ENCODE measurements at regions not wholly inside any gene's neighbourhood (a gene's known extent, or its start where the extent isn't known, plus 50 kb on each side); places are given as distances from the start of the nearest gene placed in this dataset.
"Not testable (repeated sequence)": the region's sequence is repeated elsewhere in the genome, so short reads cannot be mapped to it uniquely, and the experiment has no call there.

DNA sequence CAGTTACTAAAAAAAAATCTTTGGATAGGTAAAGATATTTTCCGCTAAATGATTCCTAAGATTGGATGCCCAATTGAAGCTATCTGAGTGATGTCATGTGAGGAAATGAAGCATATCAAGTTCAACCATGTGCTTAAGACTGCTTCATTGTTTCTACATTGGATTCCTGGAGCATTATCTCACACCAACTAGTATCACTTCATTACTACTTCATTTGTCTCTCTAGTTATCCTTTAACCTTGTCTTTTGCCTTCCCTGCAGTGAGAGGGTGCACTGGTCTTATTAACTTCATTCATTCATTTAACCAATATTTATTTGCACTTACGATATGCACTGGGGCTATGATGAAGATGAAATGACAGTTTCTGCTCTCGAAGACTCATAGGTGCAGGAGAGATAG lies 198.1 kb downstream of the SLC38A4 start:
- DNase-seq (ENCODE audit: low spot score): peak; percentile 90
- FAIRE-seq: peak; percentile 96

GRCh38 chr12:46619474-46619873 lies 206.3 kb downstream of the SLC38A4 start:
- not testable (repeated sequence) for DNase-seq (ENCODE audit: low spot score); FAIRE-seq

DNA sequence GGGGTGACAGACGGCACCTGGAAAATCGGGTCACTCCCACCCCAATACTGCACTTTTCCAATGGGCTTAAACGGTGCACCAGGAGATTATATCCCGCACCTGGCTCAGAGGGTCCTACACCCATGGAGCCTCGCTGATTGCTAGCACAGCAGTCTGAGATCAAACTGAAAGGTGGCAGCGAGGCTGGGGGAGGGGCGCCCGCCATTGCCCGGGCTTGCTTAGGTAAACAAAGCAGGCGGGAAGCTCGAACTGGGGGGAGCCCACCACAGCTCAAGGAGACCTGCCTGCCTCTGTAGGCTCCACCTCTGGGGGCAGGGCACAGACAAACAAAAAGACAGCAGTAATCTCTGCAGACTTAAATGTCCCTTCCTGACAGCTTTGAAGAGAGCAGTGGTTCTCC lies 208.1 kb downstream of the SLC38A4 start:
- FAIRE-seq; DNase-seq (ENCODE audit: low spot score): not testable (repeated sequence)

DNA sequence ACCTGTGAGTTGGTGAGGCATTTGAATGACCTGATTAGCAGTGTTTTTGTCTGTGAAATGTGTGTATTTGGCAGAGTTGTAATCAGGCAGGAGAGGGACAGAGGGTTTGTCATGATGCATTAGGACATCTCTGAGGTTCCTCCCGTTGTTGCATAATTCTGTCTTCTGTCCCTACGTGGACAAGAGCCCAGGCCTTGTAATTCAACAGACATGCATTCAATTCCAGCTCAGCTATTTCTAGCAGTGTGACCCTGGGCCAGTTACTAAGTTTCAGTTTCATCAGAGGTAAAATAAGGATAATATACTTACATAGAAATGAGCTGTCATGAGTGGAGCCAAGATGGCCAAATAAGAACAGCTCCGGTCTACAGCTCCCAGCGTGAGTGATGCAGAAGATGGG lies 208.6 kb downstream of the SLC38A4 start:
- FAIRE-seq: no peak
- no peak for DNase-seq (ENCODE audit: low spot score)

DNA sequence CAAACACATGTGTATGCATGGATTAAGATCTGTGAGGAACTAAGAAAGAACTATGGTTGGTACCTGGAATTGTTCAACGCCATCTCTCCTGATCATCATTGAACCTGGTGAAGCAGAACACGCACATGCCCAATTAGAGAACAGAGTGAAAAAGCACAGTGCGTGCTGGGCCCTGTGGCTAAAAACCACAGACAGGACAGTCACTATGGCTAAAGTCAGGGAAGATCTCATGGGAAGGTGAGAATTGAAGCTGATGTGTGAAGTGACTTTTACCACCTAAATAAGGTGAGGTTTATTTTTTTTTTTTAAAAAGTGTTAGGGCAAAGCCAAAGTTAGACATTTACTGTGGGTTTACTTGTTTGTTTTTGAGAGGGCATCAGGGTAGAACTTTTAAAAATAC lies 215.0 kb downstream of the SLC38A4 start:
- no peak for DNase-seq (ENCODE audit: low spot score)

GRCh38 chr12:46609674-46610073 lies 216.1 kb downstream of the SLC38A4 start:
- DNase-seq (ENCODE audit: low spot score): no peak
- FAIRE-seq: no peak

More for the DNA sequence above, 215.0 kb downstream of the SLC38A4 start:
- FAIRE-seq: no peak

GRCh38 chr12:46609273-46609623 lies 216.5 kb downstream of the SLC38A4 start:
- DNase-seq (ENCODE audit: low spot score) (no peak), FAIRE-seq (no peak)

- no peak for DNase-seq (ENCODE audit: low spot score)
- FAIRE-seq: no peak
Observed at GRCh38 chr12:46608431-46609272, 217.1 kb downstream of the SLC38A4 start.

DNA sequence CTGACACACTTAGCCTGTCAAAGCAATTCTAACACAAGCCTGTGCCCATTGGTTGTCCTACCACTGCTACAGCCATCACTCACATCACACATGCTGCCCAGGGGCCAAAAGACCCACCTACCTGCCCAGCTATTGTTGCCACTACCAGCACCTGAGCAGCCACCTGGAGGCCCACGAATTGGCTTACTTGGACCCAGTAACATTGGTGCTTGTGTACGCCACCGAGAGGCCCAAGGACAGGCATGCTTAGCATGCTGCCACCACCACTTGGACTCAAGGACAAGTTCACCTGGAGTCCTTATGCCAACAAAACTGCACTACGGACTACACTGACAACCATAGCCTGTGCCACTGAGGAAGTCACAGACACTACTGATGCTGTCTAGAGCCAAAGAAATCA lies 221.1 kb downstream of the SLC38A4 start:
- FAIRE-seq (no peak), DNase-seq (ENCODE audit: low spot score) (no peak)

DNA sequence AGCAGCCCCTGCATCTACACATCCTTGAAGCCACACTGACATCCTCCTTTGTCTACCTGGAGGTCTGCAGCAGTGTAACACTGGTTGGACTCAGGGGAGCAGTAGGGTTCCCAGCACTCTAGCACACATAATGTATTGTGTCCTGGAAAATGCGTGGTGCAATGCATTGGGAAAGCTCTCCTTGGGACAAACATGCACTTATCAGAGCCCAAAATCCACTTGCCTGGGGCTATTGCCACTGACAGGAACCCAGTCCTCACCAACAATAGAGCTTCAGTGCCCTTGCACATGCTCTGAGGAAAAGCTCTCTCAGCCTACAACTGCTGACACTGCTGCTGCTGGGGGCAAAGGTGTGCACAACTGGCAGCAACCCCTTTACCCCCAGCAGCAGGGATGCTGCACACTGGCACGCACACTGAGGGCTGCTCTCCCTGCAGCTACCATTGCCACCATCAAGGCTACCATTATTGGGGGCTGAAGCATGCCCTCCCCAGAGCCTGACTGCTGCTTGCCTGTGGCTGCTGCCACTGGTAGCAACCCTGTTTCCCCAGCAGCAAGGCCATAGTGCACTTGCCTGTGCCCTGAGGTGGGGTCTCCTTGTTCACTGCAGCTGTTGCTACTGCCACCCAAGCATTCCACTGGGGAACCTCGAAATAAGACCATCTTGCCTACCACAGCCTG lies 221.9 kb downstream of the SLC38A4 start:
- FAIRE-seq (no peak), DNase-seq (ENCODE audit: low spot score) (no peak)

DNA sequence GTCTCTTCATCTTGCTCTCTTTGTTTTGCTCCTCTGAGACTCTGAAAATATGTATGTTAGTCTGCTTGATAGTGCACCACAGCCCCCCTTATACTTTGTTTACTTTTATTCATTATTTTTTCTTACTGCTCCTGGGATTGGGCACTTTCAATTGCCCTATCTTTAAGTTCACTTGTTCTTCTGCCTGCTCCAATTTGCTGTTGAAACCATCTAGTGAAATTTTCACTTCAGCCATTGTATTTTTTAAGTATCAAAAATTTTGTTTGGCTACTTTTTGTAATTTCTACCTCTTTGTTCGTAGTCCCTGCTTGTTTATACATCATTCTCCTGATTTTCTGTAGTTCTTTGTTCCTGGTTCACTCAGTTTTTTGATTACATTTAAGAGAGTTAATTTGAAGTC lies 223.3 kb downstream of the SLC38A4 start:
- DNase-seq (ENCODE audit: low spot score): no peak
- no peak for FAIRE-seq

DNA sequence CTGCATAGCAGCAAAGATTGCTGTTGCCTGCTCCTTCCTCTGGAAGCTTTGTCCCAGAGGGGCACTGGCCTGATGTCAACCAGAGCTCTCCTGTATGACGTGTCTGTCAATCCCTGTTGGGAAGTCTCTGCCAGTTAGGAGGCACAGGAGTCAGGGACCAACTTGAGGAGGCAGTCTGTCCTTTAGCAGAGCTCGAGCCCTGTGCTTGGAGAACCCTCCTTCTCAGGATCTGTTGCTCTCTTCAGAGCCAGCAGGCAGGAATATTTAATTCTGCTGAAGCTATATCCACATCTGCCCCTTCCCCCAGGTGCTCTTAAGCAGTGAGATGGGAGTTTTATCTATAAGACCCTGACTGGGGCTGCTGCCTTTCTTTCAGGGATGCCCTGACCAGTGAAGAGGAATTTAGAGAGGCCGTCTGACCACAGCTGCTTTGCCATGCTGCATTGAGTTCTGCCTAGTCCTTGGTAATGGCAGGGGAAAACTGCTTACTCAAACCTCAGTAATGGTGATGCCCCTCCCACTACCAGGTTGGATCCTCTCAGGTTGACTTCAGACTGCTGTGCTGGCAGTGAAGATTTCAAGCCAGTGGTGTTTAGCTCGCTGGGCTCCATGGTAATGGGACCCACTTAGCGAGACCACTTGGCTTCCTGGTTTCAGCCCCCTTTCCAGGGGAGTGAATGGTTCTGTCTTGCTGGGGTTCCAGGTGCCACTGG lies 218.6 kb upstream of the SLC38A2 start:
- DNase-seq (ENCODE audit: low spot score): no peak
- FAIRE-seq: no peak

- FAIRE-seq: no peak
- peak; percentile 48 for DNase-seq (ENCODE audit: low spot score)
Observed at GRCh38 chr12:46585854-46586621, 213.5 kb upstream of the SLC38A2 start.

GRCh38 chr12:46584098-46584497 lies 211.5 kb upstream of the SLC38A2 start:
- DNase-seq (ENCODE audit: low spot score); FAIRE-seq: not testable (repeated sequence)

DNA sequence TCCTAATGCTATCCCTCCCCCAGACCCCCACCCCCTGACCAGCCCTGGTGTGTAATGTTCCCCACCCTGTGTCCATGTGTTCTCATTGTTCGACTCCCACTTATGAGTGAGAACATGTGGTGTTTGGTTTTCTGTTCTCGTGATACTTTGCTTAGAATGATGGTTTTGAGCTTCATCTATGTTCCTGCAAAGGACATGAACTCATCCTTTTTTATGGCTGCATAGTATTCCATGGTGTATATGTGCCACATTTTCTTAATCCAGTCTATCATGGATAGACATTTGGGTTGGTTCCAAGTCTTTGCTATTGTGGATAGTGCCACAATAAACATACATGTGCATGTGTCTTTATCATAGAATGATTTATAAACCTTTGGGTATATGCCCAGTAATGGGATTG lies 209.4 kb upstream of the SLC38A2 start:
- DNase-seq (ENCODE audit: low spot score); FAIRE-seq: not testable (repeated sequence)

DNA sequence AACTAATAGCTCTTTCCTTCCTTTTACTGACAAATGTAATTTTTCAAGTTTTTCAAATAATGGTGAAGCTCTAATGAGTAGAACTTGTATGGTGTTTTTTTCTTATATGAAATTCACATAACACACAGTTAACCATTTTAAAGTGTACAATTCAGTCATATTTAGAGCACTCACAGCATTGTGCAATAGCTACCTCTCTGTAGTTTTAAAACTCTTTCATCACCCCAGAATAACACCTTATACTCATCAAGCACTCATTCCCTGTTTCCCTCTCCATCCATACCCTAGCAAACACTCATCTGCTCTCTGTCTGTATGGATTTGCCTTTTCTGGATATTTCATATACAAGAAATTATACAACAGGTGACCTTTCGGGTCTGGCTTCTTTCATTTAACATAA lies 207.9 kb upstream of the SLC38A2 start:
- no peak for DNase-seq (ENCODE audit: low spot score)
- no peak for FAIRE-seq

DNA sequence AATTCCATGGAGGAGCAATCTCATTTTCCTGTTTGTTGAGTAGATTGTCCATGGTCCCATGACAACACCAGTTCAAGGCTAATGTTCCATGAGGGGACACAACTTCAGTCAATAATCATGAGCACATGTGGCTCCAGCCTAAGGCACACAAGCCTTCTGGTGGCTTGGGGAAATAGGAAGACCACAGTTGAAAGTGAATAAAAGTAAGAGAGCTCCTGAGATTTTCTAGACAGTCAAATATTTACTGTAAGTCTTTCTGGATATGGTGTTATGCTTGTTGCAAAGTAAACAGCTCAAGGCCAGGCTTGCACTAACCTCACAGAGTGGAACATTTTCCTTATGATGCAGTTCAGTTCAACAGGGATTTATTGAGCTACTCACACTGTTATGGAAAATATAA lies 206.9 kb upstream of the SLC38A2 start:
- no peak for DNase-seq (ENCODE audit: low spot score)
- FAIRE-seq: no peak

GRCh38 chr12:46578190-46578982 lies 205.8 kb upstream of the SLC38A2 start:
- no peak for DNase-seq (ENCODE audit: low spot score)
- FAIRE-seq: no peak

- FAIRE-seq (no peak), DNase-seq (ENCODE audit: low spot score) (no peak)
Observed at GRCh38 chr12:46577063-46577776, 204.6 kb upstream of the SLC38A2 start.

DNA sequence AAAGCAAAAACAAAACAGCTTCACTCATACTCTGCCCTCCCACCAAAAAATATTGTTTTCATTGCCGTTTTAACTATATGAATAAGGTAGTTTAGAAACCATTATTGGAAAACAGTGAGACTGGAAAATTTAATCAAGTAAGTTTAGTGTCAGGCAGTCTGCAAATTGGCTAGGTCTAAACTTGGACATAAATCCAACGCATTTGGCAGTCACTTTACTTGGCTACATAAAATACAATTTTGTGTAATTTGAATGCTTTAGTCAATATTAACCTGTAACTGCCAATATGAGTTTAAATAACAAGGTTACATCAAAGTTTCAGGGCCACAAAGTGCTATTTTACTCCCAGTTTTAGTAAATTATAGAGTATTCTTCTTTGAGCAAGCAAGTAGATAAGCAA lies 202.3 kb upstream of the SLC38A2 start:
- DNase-seq (ENCODE audit: low spot score) (no peak), FAIRE-seq (no peak)
